ENCODE measurements at regions not wholly inside any gene's neighbourhood (a gene's known extent, or its start where the extent isn't known, plus 50 kb on each side); places are given as distances from the start of the nearest gene placed in this dataset.

DNA sequence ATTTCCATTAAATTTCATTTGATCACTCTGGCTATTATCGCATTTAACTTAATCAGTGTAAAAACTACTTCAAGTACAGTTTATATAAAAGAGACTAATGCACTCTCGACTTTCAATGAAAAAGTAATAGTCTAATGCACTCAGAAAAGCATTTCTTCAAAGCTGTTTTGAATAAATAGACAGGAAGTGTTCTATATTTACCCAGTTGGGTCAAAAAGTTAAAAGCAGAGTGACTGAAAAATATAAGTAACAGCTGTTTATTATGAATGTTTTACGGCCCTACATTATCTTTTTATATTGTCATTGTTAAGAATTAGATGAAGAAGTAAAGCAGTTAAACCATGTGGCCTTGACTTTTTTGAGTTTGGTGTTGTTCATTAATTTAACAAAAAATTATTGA, 391.8 kb downstream of the ZPLD1 start:
- Histone ChIP-seq H3K9me3 (ENCODE audit: control insufficient read depth, low read length) (no peaks in the 10 kb centered on the region), H3K27ac (ENCODE audit: low read length) (no peak overlapping the region), H3K27me3 (ENCODE audit: control insufficient read depth, insufficient read depth) (no peaks in the 10 kb centered on the region), H3K4me3 (ENCODE audit: low read length) (no peak overlapping the region), H3K4me1 (ENCODE audit: control insufficient read depth, insufficient read depth, low read length) (no peaks in the 10 kb centered on the region)
- intact Hi-C loops (cut with DNase I), result no loop called here
- DNase-seq (no peak), ATAC-seq (no peak)
- 64% methylated on average over 3 of the region's 3 CpGs for WGBS

DNA sequence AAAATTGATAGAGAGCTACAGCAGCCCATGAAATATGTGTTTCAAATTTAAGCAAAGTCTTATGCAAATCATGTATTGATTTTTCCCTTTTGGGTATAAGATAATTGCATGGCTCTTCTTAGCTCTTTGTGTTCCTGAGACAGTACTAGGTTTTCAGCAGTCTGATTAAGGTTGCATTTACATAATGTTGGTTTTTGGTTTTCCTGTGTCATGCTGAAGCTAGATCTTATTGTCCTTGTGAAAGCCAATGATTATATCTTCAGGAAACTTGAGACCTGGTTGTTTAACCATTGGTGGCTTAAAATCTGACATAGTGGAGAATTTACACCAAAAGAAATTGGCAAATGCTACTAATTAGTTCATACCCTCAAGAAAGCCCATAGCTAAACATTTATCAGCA, 392.6 kb downstream of the ZPLD1 start:
- Histone ChIP-seq H3K9me3 (ENCODE audit: control insufficient read depth, low read length) (no peaks in the 10 kb centered on the region), H3K4me3 (ENCODE audit: low read length) (no peak overlapping the region), H3K27ac (ENCODE audit: low read length) (no peak overlapping the region), H3K27me3 (ENCODE audit: control insufficient read depth, insufficient read depth) (no peaks in the 10 kb centered on the region), H3K4me1 (ENCODE audit: control insufficient read depth, insufficient read depth, low read length) (no peaks in the 10 kb centered on the region)
- ATAC-seq, result no peak
- DNase-seq, result no peak
- intact Hi-C loops (cut with DNase I), result no loop called here

DNA sequence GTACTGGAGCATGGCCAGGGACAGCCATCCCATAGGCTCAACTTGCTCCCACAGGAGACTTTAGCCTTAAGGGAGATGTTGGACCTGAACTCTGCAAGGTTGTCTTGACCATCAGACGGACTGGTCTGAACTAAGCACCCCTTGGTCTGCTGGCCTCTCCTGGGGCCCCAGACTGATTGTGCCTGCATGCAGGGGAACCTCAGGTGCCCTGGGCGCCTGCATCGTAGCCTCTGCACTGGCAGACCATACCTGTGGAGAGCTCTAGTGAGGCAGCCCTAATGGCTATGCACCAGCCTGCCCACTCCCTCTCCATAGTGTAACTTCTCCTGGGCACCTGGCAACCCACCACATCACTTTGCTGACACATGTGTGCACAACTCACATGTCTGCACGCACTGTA, 395.6 kb downstream of the ZPLD1 start:
- H3K27me3 ChIP-seq (ENCODE audit: control insufficient read depth, insufficient read depth), result no peaks in the 10 kb centered on the region
- H3K27ac ChIP-seq (ENCODE audit: low read length), result no peak overlapping the region
- DNase-seq, result no peak
- intact Hi-C loops (cut with DNase I), result no loop called here
- H3K4me3 ChIP-seq (ENCODE audit: low read length), result no peak overlapping the region
- ATAC-seq, result no peak
- H3K9me3 ChIP-seq (ENCODE audit: control insufficient read depth, low read length), result no peaks in the 10 kb centered on the region
- 90% methylated on average over 4 of the region's 4 CpGs for WGBS
- H3K4me1 ChIP-seq (ENCODE audit: control insufficient read depth, insufficient read depth, low read length), result no peaks in the 10 kb centered on the region

DNA sequence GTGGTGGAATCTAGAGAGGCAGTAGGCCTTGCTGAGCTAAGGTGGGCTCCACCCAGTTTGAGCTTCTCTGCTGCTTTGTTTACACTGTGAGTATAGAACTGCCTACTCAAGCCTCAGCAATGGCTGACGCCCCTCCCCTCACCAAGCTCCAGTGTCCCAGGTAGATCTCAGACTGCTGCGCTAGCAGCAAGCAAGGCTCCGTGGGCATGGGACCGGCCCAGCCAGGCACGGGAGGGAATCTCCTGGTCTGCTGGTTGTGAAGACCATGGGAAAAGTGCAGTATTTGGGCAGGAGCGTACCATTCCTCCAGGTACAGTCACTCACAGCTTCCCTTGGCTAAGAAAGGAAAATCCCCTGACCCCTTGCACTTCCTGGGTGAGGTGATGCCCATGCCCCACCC, 407.1 kb downstream of the ZPLD1 start:
- intact Hi-C loops (cut with DNase I), result no loop called here
- Histone ChIP-seq H3K27ac (ENCODE audit: low read length) (no peak overlapping the region), H3K4me3 (ENCODE audit: low read length) (no peak overlapping the region), H3K9me3 (ENCODE audit: control insufficient read depth, low read length) (no peaks in the 10 kb centered on the region), H3K27me3 (ENCODE audit: control insufficient read depth, insufficient read depth) (no peaks in the 10 kb centered on the region), H3K4me1 (ENCODE audit: control insufficient read depth, insufficient read depth, low read length) (no peaks in the 10 kb centered on the region)
- WGBS, result 72% methylated on average over 6 of the region's 6 CpGs
- ATAC-seq (no peak), DNase-seq (no peak)

DNA sequence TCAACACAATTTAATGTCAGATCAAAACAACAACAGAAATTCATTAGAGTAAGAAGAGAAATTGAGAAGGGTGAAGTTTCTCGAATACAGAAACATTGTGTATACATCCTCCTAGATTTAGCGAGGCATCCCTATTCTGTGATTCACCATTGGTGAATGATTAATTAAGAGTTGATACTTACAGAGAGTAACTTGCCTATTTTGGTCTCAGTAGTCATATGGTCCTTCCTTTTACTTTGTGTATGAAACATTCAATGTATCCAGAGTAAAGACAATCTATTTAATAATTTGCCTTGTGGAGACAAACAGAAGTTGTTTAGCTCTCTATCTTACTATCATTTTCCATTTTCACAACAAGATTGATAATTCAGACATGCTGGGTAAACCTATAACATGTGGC, 432.0 kb downstream of the ZPLD1 start:
- Histone ChIP-seq H3K4me1 (ENCODE audit: control insufficient read depth, insufficient read depth, low read length) (no peaks in the 10 kb centered on the region), H3K9me3 (ENCODE audit: control insufficient read depth, low read length) (no peaks in the 10 kb centered on the region), H3K4me3 (ENCODE audit: low read length) (no peak overlapping the region), H3K27ac (ENCODE audit: low read length) (no peak overlapping the region), H3K27me3 (ENCODE audit: control insufficient read depth, insufficient read depth) (no peaks in the 10 kb centered on the region)
- 85% methylated on average over 2 of the region's 2 CpGs for WGBS
- intact Hi-C loops (cut with DNase I), result no loop called here
- ATAC-seq (no peak), DNase-seq (no peak)

DNA sequence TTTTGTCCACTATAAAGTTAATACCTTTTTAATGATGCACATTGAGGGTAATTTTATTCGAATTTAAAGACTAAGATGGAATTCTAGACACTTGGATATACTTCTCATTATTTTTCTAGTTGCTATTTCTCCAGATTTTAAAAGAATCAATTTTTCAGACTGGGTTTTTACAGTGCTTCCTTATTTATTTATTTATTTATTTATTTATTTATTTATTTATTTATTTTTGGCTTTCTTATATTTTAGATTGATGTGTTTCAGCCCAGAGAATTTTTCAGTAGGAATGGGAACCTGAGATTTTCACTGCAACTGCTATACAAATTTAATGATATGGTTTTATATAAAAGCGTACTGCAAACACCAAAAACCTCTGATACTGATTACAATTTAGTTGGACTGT, 448.7 kb downstream of the ZPLD1 start:
- no peaks in the 10 kb centered on the region for H3K9me3 ChIP-seq (ENCODE audit: control insufficient read depth, low read length)
- DNase-seq, result no peak
- no peak overlapping the region for H3K4me3 ChIP-seq (ENCODE audit: low read length)
- no peak overlapping the region for H3K27ac ChIP-seq (ENCODE audit: low read length)
- H3K4me1 ChIP-seq (ENCODE audit: control insufficient read depth, insufficient read depth, low read length), result no peaks in the 10 kb centered on the region
- intact Hi-C loops (cut with DNase I), result no loop called here
- H3K27me3 ChIP-seq (ENCODE audit: control insufficient read depth, insufficient read depth), result no peaks in the 10 kb centered on the region
- ATAC-seq, result no peak
- WGBS, result 80% methylated on average over 2 of the region's 2 CpGs

DNA sequence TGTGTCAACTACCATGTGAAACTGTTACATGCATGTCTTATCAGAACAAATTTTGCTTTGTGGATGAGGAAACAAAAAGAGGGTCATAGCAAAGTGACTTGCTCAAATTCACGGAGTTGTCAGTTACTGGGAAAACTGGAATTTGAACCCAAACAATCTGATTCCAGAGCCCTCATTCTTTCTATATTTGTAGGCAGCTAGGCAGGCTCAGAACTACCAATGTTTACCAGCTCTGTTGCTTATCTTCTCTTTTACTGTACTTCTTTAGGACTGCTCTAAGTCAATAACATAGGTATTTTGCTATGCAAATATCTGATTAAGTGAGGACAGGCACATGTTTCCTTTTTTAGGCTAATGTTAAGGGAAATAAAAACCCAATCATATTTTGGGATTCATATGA, 450.5 kb downstream of the ZPLD1 start:
- no peak overlapping the region for H3K4me3 ChIP-seq (ENCODE audit: low read length)
- H3K4me1 ChIP-seq (ENCODE audit: control insufficient read depth, insufficient read depth, low read length), result no peaks in the 10 kb centered on the region
- no peaks in the 10 kb centered on the region for H3K9me3 ChIP-seq (ENCODE audit: control insufficient read depth, low read length)
- no peak for ATAC-seq
- DNase-seq, result no peak
- intact Hi-C loops (cut with DNase I), result no loop called here
- H3K27ac ChIP-seq (ENCODE audit: low read length), result no peak overlapping the region
- H3K27me3 ChIP-seq (ENCODE audit: control insufficient read depth, insufficient read depth), result no peaks in the 10 kb centered on the region
- 90% methylated on average over 1 of the region's 1 CpG for WGBS

DNA sequence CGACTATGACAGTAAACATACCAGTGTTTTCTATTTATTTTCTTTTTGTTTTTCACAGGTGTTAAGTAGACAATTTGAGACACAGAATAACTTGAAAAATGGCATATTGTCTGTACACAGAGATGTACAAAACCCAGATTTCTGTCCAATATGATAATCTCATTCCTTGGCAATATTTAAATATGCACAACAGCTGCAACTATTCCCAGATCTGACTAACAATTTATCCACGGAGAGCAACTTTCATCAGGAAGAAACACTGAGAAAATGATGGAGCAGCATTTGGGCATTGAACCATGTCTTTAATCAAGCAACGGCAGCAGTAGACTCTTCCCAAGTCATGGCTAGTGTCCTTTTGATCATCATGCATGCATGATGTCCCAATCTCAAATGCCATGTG, 452.6 kb downstream of the ZPLD1 start:
- no peak for ATAC-seq
- intact Hi-C loops (cut with DNase I), result no loop called here
- no peaks in the 10 kb centered on the region for H3K27me3 ChIP-seq (ENCODE audit: control insufficient read depth, insufficient read depth)
- H3K4me3 ChIP-seq (ENCODE audit: low read length), result no peak overlapping the region
- DNase-seq, result no peak
- no peaks in the 10 kb centered on the region for H3K4me1 ChIP-seq (ENCODE audit: control insufficient read depth, insufficient read depth, low read length)
- no peaks in the 10 kb centered on the region for H3K9me3 ChIP-seq (ENCODE audit: control insufficient read depth, low read length)
- 52% methylated on average over 3 of the region's 3 CpGs for WGBS
- H3K27ac ChIP-seq (ENCODE audit: low read length), result no peak overlapping the region

DNA sequence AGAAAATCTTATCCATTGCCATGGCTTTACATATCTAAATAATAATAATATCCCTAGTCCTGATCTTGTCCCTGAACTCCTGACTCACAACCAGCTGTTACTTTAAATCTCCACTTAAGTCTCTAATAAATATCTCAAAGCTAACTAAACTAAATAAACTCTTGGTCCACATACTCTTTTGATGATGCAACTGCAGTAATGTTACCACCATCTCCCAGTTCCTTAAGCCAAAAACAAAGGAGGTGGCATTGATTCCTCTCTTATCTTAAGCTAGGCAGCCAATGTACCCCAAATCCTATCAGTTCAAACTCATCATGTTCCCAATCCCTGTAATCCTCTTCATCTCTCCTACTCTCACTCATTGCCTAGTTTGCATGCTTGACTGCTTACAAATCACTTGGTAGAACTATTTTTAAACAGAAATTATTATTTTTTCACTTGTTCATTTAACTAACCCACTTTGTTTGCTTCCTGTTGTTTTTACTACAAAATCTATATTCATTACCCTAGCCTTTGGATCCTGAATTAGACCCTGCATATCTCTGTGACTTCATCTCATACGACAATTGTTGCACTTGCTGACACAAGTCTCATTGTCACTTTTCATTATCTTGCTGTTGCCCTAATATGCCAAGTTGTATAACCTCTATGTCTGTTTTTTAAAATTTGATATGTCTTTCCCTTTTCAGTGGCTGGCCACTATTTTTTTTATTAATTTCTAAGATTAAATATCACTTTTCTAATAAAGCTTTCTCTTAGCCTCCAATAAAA, 462.2 kb downstream of the ZPLD1 start:
- no peak overlapping the region for H3K4me3 ChIP-seq (ENCODE audit: low read length)
- no peak for DNase-seq
- H3K27ac ChIP-seq (ENCODE audit: low read length), result no peak overlapping the region
- no peaks in the 10 kb centered on the region for H3K4me1 ChIP-seq (ENCODE audit: control insufficient read depth, insufficient read depth, low read length)
- 25% methylated on average over 1 of the region's 1 CpG for WGBS
- intact Hi-C loops (cut with DNase I), result no loop called here
- H3K9me3 ChIP-seq (ENCODE audit: control insufficient read depth, low read length), result no peaks in the 10 kb centered on the region
- no peak for ATAC-seq
- no peaks in the 10 kb centered on the region for H3K27me3 ChIP-seq (ENCODE audit: control insufficient read depth, insufficient read depth)

DNA sequence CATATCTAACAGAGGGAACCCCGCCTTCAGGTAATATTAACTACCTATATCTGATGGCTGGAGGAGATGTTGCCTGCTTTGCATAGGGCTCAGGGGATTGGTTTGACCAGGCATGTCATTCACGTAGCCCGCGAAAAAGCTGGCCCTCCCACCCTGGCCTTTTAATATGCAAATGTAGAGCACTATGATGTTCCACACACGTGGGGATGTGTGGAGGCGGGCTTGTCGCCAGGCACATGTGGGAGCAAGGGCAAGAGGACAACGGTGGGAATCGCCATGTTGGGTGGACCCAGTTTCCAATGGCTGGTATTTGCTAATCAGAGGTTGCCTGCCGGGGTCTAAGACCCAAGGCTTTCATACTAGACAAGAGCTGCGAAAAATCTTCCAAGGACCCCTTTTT, 469.8 kb downstream of the ZPLD1 start:
- Histone ChIP-seq H3K27me3 (ENCODE audit: control insufficient read depth, insufficient read depth) (no peaks in the 10 kb centered on the region), H3K9me3 (ENCODE audit: control insufficient read depth, low read length) (no peaks in the 10 kb centered on the region), H3K4me1 (ENCODE audit: control insufficient read depth, insufficient read depth, low read length) (no peaks in the 10 kb centered on the region), H3K4me3 (ENCODE audit: low read length) (no peak overlapping the region), H3K27ac (ENCODE audit: low read length) (no peak overlapping the region)
- peak in 1 of 3 donors; percentile 26 for DNase-seq
- 89% methylated on average over 11 of the region's 11 CpGs for WGBS
- intact Hi-C loops (cut with DNase I), result no loop called here
- ATAC-seq, result no peak

DNA sequence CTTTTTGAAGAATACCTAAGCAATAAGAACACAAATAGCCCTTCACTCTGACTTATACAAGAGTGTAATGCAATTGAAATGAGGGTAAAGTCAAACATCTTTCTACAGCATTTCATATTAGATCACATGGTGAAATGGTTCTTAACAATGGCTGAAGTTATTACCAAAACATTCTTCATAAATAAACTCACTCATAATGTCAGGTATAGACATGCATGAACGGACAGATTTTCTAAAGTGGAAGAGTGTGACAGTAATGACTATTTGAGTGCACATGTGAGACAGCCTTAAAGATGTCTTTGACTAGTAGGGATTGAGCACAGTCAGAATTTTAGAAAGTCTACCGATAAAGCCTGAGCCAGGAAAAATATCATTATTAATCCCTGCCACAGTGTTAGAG, 471.0 kb downstream of the ZPLD1 start:
- DNase-seq, result no peak
- 86% methylated on average over 2 of the region's 2 CpGs for WGBS

DNA sequence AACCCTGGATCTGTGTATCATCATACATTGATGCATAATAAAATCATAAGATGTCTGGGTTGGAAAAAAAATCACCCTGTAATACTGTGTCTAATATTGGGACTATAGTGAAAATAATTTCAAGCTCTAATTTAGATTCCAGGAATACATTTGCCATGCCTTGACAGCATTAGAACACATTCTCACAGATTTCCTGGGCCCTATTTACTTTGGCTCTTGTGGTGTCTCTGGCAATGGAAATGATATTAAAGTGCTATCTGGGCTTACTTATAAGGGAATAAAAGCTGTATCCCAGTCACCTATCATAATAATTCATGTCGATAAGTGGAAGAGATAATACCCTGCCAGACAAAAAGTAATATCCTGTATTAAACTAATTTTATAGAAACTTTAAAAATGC, 472.0 kb downstream of the ZPLD1 start:
- H3K4me1 ChIP-seq (ENCODE audit: control insufficient read depth, insufficient read depth, low read length), result no peaks in the 10 kb centered on the region
- intact Hi-C loops (cut with DNase I), result no loop called here

More for the DNA sequence above, 471.0 kb downstream of the ZPLD1 start:
- Histone ChIP-seq H3K27me3 (ENCODE audit: control insufficient read depth, insufficient read depth) (no peaks in the 10 kb centered on the region), H3K4me1 (ENCODE audit: control insufficient read depth, insufficient read depth, low read length) (no peaks in the 10 kb centered on the region), H3K4me3 (ENCODE audit: low read length) (no peak overlapping the region), H3K9me3 (ENCODE audit: control insufficient read depth, low read length) (no peaks in the 10 kb centered on the region), H3K27ac (ENCODE audit: low read length) (no peak overlapping the region)
- ATAC-seq, result no peak
- intact Hi-C loops (cut with DNase I), result no loop called here

More for the DNA sequence above, 472.0 kb downstream of the ZPLD1 start:
- no peak overlapping the region for H3K27ac ChIP-seq (ENCODE audit: low read length)
- no peak for ATAC-seq
- no peak overlapping the region for H3K4me3 ChIP-seq (ENCODE audit: low read length)
- no peaks in the 10 kb centered on the region for H3K27me3 ChIP-seq (ENCODE audit: control insufficient read depth, insufficient read depth)
- no peak for DNase-seq
- no peaks in the 10 kb centered on the region for H3K9me3 ChIP-seq (ENCODE audit: control insufficient read depth, low read length)
- 59% methylated on average over 1 of the region's 1 CpG for WGBS
